GM10248 (cell line): ENCODE measurements at regions not wholly inside any gene's neighbourhood (a gene's known extent, or its start where the extent isn't known, plus 50 kb on each side); places are given as distances from the start of the nearest gene placed in this dataset.
"Not testable (repeated sequence)": the region's sequence is repeated elsewhere in the genome, so short reads cannot be mapped to it uniquely, and the experiment has no call there.

Source experiments
- CTCF ChIA-PET: fragments of 300-600 bp; sonication (Branson Sonifier 250); formaldehyde crosslinking; extraction: SDS; loops from one replicate; lab custom pipeline; 2021; ENCODE audit warnings: antibody characterized with exemption; lab: Yijun Ruan, JAX
- POLR2A ChIA-PET: fragments of 350-650 bp; sonication (Branson Sonifier 250); formaldehyde crosslinking; extraction: SDS; loops from one replicate; lab custom pipeline; 2020; ENCODE audit warnings: antibody characterized with exemption; lab: Yijun Ruan, JAX
- DNase-seq: peaks from one replicate; pipeline ENCODE4 v3.0.0; 2012; ENCODE audit errors: extremely low spot score
- CTCF ChIP-seq: IDR thresholded peaks from 2 replicates; pipeline ENCODE4 v1.5.1; 2012; ENCODE audit warnings: mild to moderate bottlenecking, low read depth; ENCODE audit errors: extremely low read depth, missing control alignments, control extremely low read depth

DNA sequence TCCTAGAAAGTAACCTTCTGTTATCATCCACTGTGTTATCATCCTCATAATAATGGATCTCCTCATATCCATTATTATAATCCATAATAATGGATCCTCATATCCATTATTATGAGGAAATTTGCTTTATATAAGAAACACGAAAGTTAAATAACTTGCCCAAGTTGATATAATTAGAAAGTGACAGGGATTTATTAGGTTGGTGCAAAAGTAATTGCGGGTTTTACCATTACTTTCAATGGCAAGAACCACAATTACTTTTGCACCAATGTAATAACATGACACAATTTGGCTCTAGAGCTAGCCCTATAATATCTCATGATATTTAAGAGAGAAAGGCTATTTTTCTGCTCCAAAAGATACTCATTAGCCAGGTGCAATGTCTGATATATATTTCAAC, 275.7 kb upstream of the STXBP5 start:
- no peak for TF ChIP-seq CTCF
- ChIA-PET CTCF (no interaction called here), POLR2A (no interaction called here)
- no peak for DNase-seq

- ChIA-PET POLR2A (no interaction called here), CTCF (interaction anchor here (1.3 kb wide), 1 partner anchor 12 kb away, joined by 3 read pairs; no protein-coding TSS in a partner anchor)
- DNase-seq, result no peak
- TF ChIP-seq CTCF, result no peak
Observed at GRCh38 chr6:146931214-146931613, 273.0 kb upstream of the STXBP5 start.

GRCh38 chr6:146937316-146937715, 266.9 kb upstream of the STXBP5 start:
- no peak for TF ChIP-seq CTCF
- DNase-seq, result no peak
- CTCF ChIA-PET, result no interaction called here
- POLR2A ChIA-PET, result no interaction called here

GRCh38 chr6:146938266-146938665, 266.0 kb upstream of the STXBP5 start:
- TF ChIP-seq CTCF, result no peak
- ChIA-PET CTCF (no interaction called here), POLR2A (no interaction called here)
- DNase-seq, result no peak

- CTCF ChIA-PET, DNase-seq, POLR2A ChIA-PET: not testable (repeated sequence)
Observed at GRCh38 chr6:146939456-146939855, 264.8 kb upstream of the STXBP5 start.

DNA sequence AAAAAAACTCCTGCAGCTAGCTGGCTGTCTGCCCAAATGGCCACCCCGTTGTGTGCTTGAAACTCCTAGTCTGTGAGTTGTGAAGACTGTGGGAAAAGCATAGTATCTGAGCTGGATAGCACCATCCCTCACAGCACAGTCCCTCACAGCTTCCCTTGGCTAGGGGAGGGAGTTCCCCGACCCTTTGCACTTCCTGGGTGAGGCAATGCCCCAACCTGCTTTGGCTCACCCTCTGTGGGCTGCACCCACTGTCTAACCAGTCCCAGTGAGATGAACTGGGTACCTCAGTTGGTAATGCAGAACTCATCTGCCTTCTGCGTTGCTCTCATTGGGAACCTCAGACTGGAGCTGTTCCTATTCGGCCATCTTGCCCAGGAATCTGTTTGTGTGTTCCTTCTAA, 260.6 kb upstream of the STXBP5 start:
- ChIA-PET POLR2A (no interaction called here), CTCF (interaction anchor here (0.8 kb wide), 1 partner anchor 12 kb away, joined by 3 read pairs; no protein-coding TSS in a partner anchor)
- no peak for DNase-seq
- TF ChIP-seq CTCF, result no peak

DNA sequence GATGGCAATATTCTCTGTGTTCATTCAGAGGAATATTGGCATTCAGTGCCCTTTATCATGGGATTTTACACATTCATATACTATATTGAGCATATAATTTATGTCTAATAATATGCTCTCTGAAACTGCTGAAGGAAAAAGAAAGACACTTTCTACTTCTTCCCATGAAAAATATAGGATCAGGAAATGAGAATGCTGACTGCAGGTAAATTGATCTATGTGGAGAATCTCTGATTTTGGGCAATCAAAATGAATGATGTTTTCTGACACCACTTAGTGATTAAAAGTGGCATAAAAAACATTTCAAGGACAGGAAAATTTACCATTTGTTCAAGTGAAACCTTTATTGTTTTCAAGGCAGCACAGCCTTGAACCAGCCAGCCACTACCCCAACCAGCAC, 260.1 kb upstream of the STXBP5 start:
- TF ChIP-seq CTCF, result no peak
- ChIA-PET POLR2A (no interaction called here), CTCF (no interaction called here)

More for the DNA sequence above, 260.1 kb upstream of the STXBP5 start:
- DNase-seq, result no peak
